Left lobe of liver (tissue), 2 donors: ENCODE measurements at regions not wholly inside any gene's neighbourhood (a gene's known extent, or its start where the extent isn't known, plus 50 kb on each side); places are given as distances from the start of the nearest gene placed in this dataset.

ENCODE experiments used
- ATAC-seq: fragments of 200-7000 bp; cut with Tn5 transposase; one replicate; pipeline ENCODE4 v1.9.1; 2020; ENCODE audit warnings: mild to moderate bottlenecking, moderate library complexity
- DNase-seq: peaks from one replicate; pipeline ENCODE4 v3.0.0-alpha.2; 2020; ENCODE audit warnings: low spot score
- donor health status: DM: no; HTN: no; CAD: no; lungs with moderate emphysema.
- donor health status: DM: no; HTN: yes; CAD: no.

DNA sequence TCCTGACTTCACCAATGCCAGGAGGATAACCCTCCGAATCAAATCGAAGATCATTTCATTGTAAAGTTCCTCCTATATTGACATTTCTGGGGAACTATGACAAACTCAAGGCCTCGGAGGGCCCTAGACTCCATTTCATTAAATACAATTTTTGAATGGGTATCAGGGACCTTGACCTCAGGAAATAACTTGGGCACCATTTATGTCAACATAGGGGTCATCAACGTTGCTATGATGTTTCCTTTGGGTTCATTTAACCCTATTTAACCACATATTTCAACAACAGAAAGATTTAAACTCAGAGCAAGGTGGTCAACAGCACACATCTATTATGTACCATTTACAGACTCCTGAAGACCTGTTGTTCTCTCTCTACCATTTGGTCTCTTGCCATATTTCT lies 395.1 kb downstream of the TRIML1 start:
- ATAC-seq: no peak
- no peak for DNase-seq

DNA sequence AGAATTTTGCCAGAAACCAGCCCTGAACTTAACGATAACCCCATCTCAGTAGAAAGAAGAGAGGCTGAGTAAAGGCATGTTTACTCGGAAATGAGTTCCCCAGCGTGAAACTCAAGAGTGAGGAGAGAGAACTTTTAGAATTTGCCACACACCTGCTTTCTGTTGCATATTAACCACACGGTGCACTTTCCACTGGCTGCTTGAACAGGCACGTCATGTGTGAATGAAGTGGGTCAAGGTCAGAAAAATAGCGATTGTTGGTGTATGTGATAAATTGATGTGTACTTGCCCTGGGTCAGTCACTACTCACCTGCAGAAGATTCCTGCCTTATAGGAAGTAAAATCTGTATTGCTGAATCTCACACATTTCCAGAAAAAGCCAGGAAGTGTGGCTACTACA lies 395.7 kb downstream of the TRIML1 start:
- ATAC-seq (no peak), DNase-seq (no peak)

- DNase-seq: no peak
- no peak for ATAC-seq
Measured at GRCh38 chr4:188536826-188537225, 397.6 kb downstream of the TRIML1 start.

GRCh38 chr4:188550296-188550695 lies 411.1 kb downstream of the TRIML1 start:
- DNase-seq (no peak), ATAC-seq (no peak)

DNA sequence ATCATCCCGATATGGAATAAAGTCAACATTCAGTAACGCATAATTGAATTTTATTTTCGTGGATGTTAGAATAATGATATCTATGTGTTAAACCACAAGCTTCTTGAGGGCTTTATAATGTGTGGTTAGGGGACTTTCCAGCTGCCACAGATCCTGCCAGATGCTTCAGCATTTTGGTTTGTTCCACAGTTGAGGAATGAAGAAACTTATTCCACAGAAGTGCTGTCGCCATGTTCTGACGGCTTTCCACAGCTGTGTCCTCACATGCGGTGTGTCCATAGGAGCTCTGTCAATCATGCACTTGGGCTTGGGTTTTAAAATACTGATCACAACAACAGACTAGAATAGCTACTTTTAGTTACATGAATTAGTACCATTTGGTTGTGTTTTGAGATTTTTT lies 411.9 kb downstream of the TRIML1 start:
- DNase-seq (no peak), ATAC-seq (no peak)

DNA sequence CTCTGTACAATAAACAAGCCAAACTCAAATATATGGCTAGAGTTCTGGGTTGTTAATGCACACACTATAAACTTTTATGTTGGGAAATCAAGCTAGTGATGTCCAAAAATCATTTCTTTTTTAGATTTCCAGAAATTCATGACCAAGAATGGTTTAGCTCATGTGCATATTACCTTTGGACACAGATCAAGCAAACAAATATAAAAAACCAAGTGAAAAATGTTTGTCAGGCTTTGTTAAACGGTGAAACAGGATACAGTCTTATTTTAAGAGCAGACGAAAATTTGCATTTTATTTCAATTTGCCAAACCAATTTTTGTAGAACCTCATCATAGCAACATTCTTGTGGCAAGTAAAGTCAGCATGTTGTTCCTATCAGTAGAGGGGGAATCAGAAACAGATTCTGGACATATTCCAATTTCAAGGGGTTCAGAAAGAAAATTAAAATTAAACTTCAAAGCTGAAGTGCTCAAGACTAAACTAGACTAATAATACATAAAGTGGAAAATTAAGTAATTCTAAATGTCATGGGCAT lies 413.6 kb downstream of the TRIML1 start:
- no peak for DNase-seq
- no peak for ATAC-seq

DNA sequence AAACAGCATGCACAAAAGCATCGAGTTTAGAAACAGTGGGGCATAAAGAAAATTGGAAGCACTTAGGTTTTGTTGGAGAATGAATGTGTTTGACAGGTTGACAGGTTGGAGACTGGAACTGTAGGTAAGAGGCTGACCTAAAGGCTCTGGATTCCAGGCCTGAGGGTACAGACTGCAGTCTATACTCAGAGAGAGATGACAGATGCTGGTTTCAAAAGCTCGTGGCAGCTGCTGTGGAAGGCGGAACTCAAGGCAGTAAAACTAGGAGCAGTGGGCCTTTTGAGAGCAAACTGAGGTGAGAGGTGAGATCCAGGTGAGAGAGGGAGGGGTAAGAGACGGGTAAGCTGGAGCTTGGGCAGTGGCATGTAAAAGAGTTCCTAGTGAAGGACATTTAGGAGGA lies 415.2 kb downstream of the TRIML1 start:
- no peak for DNase-seq
- ATAC-seq: no peak

GRCh38 chr4:188573104-188573503 lies 433.9 kb downstream of the TRIML1 start:
- ATAC-seq (no peak), DNase-seq (no peak)

GRCh38 chr4:188578657-188579056 lies 439.4 kb downstream of the TRIML1 start:
- ATAC-seq: no peak

DNA sequence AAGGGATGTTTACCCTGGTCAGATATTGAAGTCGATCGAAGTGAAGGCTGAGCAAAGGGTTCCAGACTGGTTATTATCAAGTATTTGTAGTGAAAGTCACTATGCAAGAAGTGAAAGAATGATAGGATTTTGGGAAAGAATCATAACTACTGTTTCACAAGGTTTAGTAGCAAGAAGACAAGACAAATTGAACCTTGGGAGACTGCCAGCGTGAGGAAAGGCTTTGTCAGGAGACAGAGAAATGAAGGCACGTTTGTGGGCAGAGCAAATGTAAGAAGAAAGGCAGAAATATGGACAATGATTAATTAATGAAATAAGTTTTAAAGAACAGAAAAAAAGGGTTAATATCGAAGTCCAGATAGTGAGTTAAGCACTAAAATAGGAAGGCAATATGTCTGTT lies 456.8 kb downstream of the TRIML1 start:
- no peak for DNase-seq
- no peak for ATAC-seq

More at GRCh38 chr4:188578657-188579056, 439.4 kb downstream of the TRIML1 start:
- DNase-seq: no peak

- no peak for ATAC-seq
- no peak for DNase-seq
Measured at GRCh38 chr4:188603646-188604045, 464.4 kb downstream of the TRIML1 start.

DNA sequence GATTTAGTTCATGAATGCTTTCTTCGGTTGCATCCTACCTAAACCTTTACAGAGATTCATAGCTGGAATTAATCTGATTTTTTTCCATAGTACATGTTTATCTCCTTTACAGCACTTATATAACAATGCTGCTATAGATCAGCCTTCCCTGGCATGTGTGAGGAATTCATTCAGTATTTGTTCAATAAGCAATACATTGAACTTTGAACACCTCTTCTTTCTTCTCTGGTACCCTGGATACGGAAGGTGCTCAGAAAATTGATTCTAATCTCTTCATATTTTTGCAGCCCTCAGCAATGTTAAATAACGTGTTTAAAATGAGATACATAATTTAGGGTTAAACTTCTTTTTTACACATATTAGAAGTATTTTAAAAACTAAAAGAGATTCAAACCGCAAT lies 467.4 kb downstream of the TRIML1 start:
- ATAC-seq (no peak), DNase-seq (no peak)

GRCh38 chr4:188611143-188611542 lies 471.9 kb downstream of the TRIML1 start:
- DNase-seq: no peak
- peak; percentile 90 for ATAC-seq

- DNase-seq (no peak), ATAC-seq (no peak)
Measured at GRCh38 chr4:188612659-188613058, 473.4 kb downstream of the TRIML1 start.

DNA sequence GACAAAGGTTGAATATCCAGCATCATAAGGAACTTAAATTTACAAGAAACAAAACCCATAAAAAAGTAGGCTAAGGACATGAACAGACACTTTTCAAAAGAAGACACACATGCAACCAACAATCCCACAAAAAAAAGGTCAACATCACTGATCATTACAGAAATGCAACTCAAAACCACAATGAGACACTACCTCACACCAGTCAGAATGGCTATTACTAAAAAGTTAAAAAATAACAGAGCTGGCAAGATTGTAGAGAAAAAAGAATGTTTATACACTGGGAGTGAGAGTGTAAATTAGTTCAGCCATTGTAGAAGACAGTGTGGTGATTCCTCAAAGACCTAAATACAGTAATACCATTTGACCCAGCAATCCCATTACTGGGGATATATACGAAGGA lies 474.7 kb downstream of the TRIML1 start:
- DNase-seq (no peak), ATAC-seq (no peak)

GRCh38 chr4:188619456-188620149 lies 480.4 kb downstream of the TRIML1 start:
- ATAC-seq: no peak
- no peak for DNase-seq

DNA sequence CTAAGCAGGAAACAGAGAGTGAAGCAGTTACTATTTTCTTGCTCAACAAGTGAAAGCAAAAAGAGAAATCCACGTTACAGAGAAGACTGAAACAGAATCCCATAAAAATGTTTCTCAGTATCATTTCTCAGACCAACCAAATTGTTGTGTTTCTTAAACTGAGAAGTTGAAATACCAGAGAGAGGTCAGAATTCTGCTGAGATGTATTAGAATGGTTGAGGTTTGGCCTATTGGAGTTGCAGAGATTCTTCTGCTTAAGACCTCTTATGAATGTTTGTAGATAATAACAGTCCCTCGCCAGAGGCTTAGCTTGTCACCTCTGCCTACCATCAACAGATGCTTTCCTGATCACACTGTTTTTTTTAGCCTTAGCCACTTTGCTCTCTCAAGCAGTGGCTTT lies 481.4 kb downstream of the TRIML1 start:
- ATAC-seq (no peak), DNase-seq (no peak)

DNA sequence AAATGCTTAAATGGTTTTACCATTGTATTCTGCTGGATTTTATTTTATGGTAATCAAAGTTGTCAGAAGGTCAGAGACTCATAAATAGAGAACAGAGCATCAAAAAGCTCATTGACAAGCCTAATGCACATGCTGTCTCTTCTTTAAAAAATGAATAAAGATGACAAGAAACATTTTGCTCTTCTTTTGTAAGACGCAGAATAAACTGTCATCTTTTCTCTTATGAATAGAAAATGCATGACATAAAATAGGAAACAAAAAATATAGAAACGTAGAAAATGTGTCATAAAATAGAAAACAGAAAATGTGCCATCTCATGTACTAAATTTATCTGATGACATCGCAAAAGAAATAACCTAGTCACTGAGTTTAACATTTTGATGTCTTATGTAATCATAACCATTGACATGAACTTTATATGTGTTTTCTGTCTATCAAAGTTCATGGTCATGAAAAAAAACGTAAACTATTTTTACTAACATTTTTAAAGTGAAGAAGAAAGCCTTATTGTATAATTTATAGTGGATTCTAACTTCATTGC lies 484.1 kb downstream of the TRIML1 start:
- ATAC-seq (no peak), DNase-seq (no peak)

DNA sequence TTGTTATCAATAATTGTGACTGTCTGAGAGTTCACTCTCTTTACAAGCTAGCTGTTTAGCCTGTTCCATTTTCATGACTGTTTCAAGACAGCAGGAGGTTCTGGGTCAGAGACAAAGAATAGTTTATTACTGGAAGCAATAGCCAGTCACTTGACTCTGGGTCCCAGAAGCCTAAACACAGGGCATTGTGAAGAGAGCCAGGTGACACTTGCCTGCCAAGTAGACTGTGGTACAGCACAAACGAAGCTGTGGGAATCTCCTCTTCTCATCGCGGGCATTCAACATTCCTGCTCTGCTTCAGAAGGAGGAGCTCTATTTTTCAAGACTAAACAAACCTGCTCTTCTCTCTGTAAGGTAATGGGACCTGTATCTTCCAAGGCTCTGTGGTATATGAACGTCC lies 485.1 kb downstream of the TRIML1 start:
- no peak for ATAC-seq
- DNase-seq: no peak

- ATAC-seq: no peak
- no peak for DNase-seq
Measured at GRCh38 chr4:188627892-188628291, 488.7 kb downstream of the TRIML1 start.

- ATAC-seq (no peak), DNase-seq (no peak)
Measured at GRCh38 chr4:188639479-188640100, 500.3 kb downstream of the TRIML1 start.

DNA sequence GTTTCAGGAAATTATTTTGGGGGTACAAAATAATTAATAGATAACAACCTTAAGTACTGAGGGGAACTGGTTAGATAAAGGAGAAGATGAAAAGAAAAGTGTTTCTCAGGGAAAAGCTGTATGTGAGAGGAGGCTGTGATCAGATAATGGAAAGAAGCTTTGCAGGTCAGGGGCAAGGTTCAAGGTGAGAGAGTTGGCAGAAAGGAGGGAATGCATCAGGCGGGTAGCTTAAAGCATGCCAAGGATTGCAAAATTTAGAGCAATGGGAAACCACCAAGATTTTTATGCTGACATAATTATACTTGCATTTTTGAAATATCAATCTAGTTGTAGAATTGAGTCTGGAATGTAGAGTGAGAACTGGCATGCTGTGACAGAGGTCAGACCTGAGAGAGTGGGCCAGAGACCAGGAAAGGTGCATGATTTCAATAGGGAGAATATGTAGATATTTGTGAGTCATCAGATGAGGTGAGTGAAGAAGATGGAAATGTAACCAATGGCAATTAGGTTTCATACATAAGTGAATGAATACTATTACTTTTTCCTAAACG lies 508.7 kb downstream of the TRIML1 start:
- no peak for DNase-seq
- ATAC-seq: peak; percentile 81
